Neuronal stem cell (in vitro differentiated cells): ENCODE measurements at regions not wholly inside any gene's neighbourhood (a gene's known extent, or its start where the extent isn't known, plus 50 kb on each side); places are given as distances from the start of the nearest gene placed in this dataset.

Experiments
- DNase-seq: peaks from one replicate; pipeline ENCODE4 v3.0.0-alpha.2; 2013; ENCODE audit warnings: low spot score
- H2AFZ ChIP-seq: one replicate; pipeline ENCODE4 v1.6.1; 2013; ENCODE audit warnings: mild to moderate bottlenecking, low read length, inconsistent platforms
- H2AK5ac ChIP-seq: 2 replicates; pipeline ENCODE4 v1.6.1; 2013; ENCODE audit warnings: low read depth, mild to moderate bottlenecking, inconsistent platforms, low read length, moderate library complexity, mixed read lengths
- H2BK120ac ChIP-seq: 2 replicates; pipeline ENCODE4 v1.6.1; 2013; ENCODE audit warnings: low read depth, mild to moderate bottlenecking, inconsistent platforms, low read length, moderate library complexity, mixed read lengths
- H2BK12ac ChIP-seq: one replicate; pipeline ENCODE4 v1.6.1; 2013; ENCODE audit warnings: low read length, inconsistent platforms
- H2BK15ac ChIP-seq: 2 replicates; pipeline ENCODE4 v1.6.1; 2013; ENCODE audit warnings: mild to moderate bottlenecking, low read length, inconsistent platforms, mixed read lengths
- H2BK5ac ChIP-seq: one replicate; pipeline ENCODE4 v1.6.1; 2013; ENCODE audit warnings: inconsistent platforms, mild to moderate bottlenecking, low read length, moderate library complexity
- H3K14ac ChIP-seq: one replicate; pipeline ENCODE4 v1.6.1; 2013; ENCODE audit warnings: low read length, inconsistent platforms
- H3K18ac ChIP-seq: 2 replicates; pipeline ENCODE4 v1.6.1; 2013; ENCODE audit warnings: low read length, inconsistent platforms
- H3K23ac ChIP-seq: 2 replicates; pipeline ENCODE4 v1.6.1; 2013; ENCODE audit warnings: low read depth, mild to moderate bottlenecking, mixed read lengths, low read length, inconsistent platforms; ENCODE audit not compliant: poor library complexity
- H3K27ac ChIP-seq: replicated peaks from 3 replicates; pipeline ENCODE4 v1.5.1; 2013; ENCODE audit warnings: low read length, inconsistent platforms
- H3K27me3 ChIP-seq, 3 experiments: 2 replicates each; pipeline ENCODE4 v1.6.1; 2013; ENCODE audit warnings: low read length in 3 of 3, mild to moderate bottlenecking in 2 of 3, inconsistent platforms in 1 of 3, low read depth in 1 of 3, mixed read lengths in 1 of 3, moderate library complexity in 1 of 3; ENCODE audit not compliant: control insufficient read depth in 3 of 3, insufficient read depth in 3 of 3
- H3K36me3 ChIP-seq, 2 donors: replicated peaks in 1 of 2; 2 replicates each; pipeline ENCODE4 v1.6.1; 2013; ENCODE audit warnings: low read length in 2 of 2; ENCODE audit not compliant: control insufficient read depth in 2 of 2, insufficient read depth in 2 of 2
- H3K4ac ChIP-seq: 2 replicates; pipeline ENCODE4 v1.6.1; 2013; ENCODE audit warnings: inconsistent platforms, mild to moderate bottlenecking, low read length, moderate library complexity
- H3K4me1 ChIP-seq, 2 donors: 1 replicate in 1 of 2; 2 replicates in 1 of 2; pipeline ENCODE4 v1.6.1; 2013; ENCODE audit warnings: low read length in 2 of 2, low read depth in 1 of 2; ENCODE audit not compliant: control insufficient read depth in 2 of 2, insufficient read depth in 1 of 2
- H3K4me2 ChIP-seq: one replicate; pipeline ENCODE4 v1.6.1; 2013; ENCODE audit warnings: mild to moderate bottlenecking, low read length, inconsistent platforms; ENCODE audit not compliant: insufficient read depth, poor library complexity, severe bottlenecking
- H3K4me3 ChIP-seq, 2 donors: 2 replicates each; pipeline ENCODE4 v1.5.1; 2013; ENCODE audit warnings: low read length in 2 of 2, mild to moderate bottlenecking in 2 of 2, inconsistent platforms in 1 of 2, moderate library complexity in 1 of 2
- H3K79me1 ChIP-seq: one replicate; pipeline ENCODE4 v1.6.1; 2013; ENCODE audit warnings: low read depth, mild to moderate bottlenecking, inconsistent platforms, low read length, moderate library complexity
- H3K9ac ChIP-seq: one replicate; pipeline ENCODE4 v1.6.1; 2013; ENCODE audit warnings: mild to moderate bottlenecking, low read depth, low read length, inconsistent platforms; ENCODE audit not compliant: poor library complexity
- H3K9me3 ChIP-seq, 2 donors: replicated peaks in 1 of 2; 2 replicates each; pipeline versions ENCODE3 to v1.6.1; 2013; ENCODE audit warnings: low read length in 2 of 2, mild to moderate bottlenecking in 2 of 2, inconsistent platforms in 1 of 2, low read depth in 1 of 2, mixed read lengths in 1 of 2, moderate library complexity in 1 of 2; ENCODE audit not compliant: control insufficient read depth in 2 of 2, insufficient read depth in 1 of 2
- H4K8ac ChIP-seq: one replicate; pipeline ENCODE4 v1.6.1; 2013; ENCODE audit warnings: low read depth, mild to moderate bottlenecking, inconsistent platforms, low read length, moderate library complexity
- H4K91ac ChIP-seq: one replicate; pipeline ENCODE4 v1.6.1; 2013; ENCODE audit warnings: low read length, low read depth, mild to moderate bottlenecking, inconsistent platforms; ENCODE audit not compliant: poor library complexity
- WGBS, 2 donors: extraction: QIAGEN DNeasy Blood & Tissue Kit; methylation state at CpG; one replicate each; pipeline ENCODE4 v1.1.7; 2013; ENCODE audit warnings: missing lambda C conversion rate in 2 of 2, mixed read lengths in 1 of 2; ENCODE audit not compliant: insufficient read length in 2 of 2, insufficient replicate concordance in 1 of 2; ENCODE audit errors: extremely low coverage in 2 of 2; 5-methylcytosine and 5-hydroxymethylcytosine counted together

DNA sequence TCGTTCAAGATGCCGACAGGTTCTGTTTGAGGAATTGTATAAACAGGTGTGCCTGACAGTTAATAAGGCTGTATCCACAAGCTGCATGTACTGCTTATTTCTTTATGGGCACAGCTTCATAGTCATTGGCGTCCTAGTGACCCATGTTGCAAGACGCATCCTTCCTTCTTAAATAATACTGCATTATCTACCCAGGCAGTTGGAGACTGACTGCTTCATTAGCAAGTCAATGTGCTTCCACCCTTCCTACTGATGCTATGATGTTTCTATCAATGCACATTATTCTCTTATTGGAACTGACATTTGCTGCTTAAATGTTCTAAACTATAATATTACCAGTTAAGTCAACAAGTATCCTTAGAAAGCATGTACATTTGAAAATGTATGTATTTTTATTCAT lies 950.0 kb upstream of the MIR17HG start:
- H3K79me1 ChIP-seq, result no peaks in the 10 kb centered on the region
- H3K4me1 ChIP-seq, result peaks cover 0 to 4% of the 10 kb centered on the region in 2 donors
- no peak overlapping the region for H2BK15ac ChIP-seq
- no peaks in the 10 kb centered on the region for H3K27me3 ChIP-seq
- no peak overlapping the region for H3K18ac ChIP-seq
- no peak for DNase-seq
- no peak overlapping the region for H2BK5ac ChIP-seq
- H3K4ac ChIP-seq, result no peak overlapping the region
- H2AFZ ChIP-seq, result no peak overlapping the region
- no peaks in the 10 kb centered on the region for H3K36me3 ChIP-seq
- no peak overlapping the region for H3K4me3 ChIP-seq
- H3K9ac ChIP-seq, result no peak overlapping the region
- no peak overlapping the region for H2AK5ac ChIP-seq
- H4K91ac ChIP-seq, result no peak overlapping the region
- no peak overlapping the region for H2BK120ac ChIP-seq
- H3K14ac ChIP-seq, result no peak overlapping the region
- no peak overlapping the region for H4K8ac ChIP-seq
- H3K9me3 ChIP-seq, result no peaks in the 10 kb centered on the region
- no peak overlapping the region for H3K4me2 ChIP-seq
- no peak overlapping the region for H3K27ac ChIP-seq
- no CpG with 5 or more reads among the region's 4 CpGs for WGBS, 2 donors
- H3K23ac ChIP-seq, result no peak overlapping the region
- H2BK12ac ChIP-seq, result no peak overlapping the region

DNA sequence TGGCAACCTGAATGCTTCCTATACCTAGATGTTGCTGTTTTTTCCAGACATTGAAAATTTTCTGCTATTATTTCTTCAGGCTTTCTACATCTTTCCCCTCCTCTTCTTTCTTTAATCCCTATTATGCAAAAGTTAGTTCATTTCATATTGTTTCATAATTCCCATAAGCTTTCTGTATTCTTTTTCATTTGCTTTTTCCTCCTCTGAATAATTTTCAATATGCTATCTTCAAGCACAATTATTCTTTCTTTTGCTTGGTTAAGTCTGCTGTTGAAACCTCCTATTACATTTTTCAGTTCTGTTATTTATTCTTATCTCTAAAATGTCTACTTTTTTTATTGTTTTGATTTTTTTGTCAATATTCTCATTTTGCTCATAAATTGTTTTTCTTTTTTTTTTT lies 947.1 kb upstream of the MIR17HG start:
- Histone ChIP-seq H2AK5ac (no peak overlapping the region), H2AFZ (no peak overlapping the region), H4K8ac (no peak overlapping the region), H3K9ac (no peak overlapping the region), H3K4ac (no peak overlapping the region), H3K27ac (no peak overlapping the region), H3K18ac (no peak overlapping the region), H3K4me2 (no peak overlapping the region), H3K14ac (no peak overlapping the region), H3K27me3 (no peaks in the 10 kb centered on the region), H3K23ac (no peak overlapping the region), H2BK120ac (no peak overlapping the region), H3K79me1 (peaks cover 2% of the 10 kb centered on the region), H2BK12ac (no peak overlapping the region), H3K4me3 (no peak overlapping the region), H2BK5ac (no peak overlapping the region), H2BK15ac (no peak overlapping the region), H4K91ac (no peak overlapping the region), H3K9me3 (peaks cover 2 to 9% of the 10 kb centered on the region in 2 donors), H3K4me1 (peaks cover 0 to 4% of the 10 kb centered on the region in 2 donors), H3K36me3 (no peaks in the 10 kb centered on the region)
- no peak for DNase-seq

DNA sequence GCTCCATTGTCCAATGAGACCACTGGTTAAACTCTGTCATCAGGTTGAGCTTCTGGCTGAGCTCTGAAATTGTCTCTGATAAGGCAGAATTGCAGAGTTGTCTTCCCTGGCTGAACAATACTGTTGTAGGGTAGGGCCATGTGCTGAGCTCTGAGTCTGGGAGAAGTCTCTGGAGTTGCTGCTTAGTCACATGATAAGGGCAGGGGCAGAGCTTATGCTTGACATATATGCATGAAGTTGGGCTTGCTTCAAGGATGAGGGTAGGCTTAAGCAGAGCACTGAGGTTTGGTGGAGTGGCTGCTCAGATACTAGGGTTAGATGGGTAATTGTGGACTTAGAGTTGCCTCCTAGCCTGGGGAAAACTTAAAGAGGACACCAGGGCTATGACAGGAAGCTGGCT lies 946.3 kb upstream of the MIR17HG start:
- H3K27ac ChIP-seq, result no peak overlapping the region
- no peak overlapping the region for H3K14ac ChIP-seq

GRCh38 chr13:90402102-90402501 lies 945.4 kb upstream of the MIR17HG start:
- H3K4me1 ChIP-seq, result peaks cover 0 to 4% of the 10 kb centered on the region in 2 donors
- no CpG with 5 or more reads among the region's 1 CpG for WGBS, 2 donors
- H3K9ac ChIP-seq, result no peak overlapping the region
- H3K9me3 ChIP-seq, result peaks cover 2 to 9% of the 10 kb centered on the region in 2 donors
- no peak overlapping the region for H3K14ac ChIP-seq
- no peak overlapping the region for H3K23ac ChIP-seq
- no peak overlapping the region for H3K18ac ChIP-seq
- no peak overlapping the region for H2BK15ac ChIP-seq
- no peaks in the 10 kb centered on the region for H3K27me3 ChIP-seq
- H3K79me1 ChIP-seq, result peaks cover 2% of the 10 kb centered on the region
- H2AFZ ChIP-seq, result no peak overlapping the region
- no peak overlapping the region for H4K8ac ChIP-seq
- H3K27ac ChIP-seq, result no peak overlapping the region
- no peak overlapping the region for H2BK5ac ChIP-seq
- no peak overlapping the region for H3K4me3 ChIP-seq
- no peak overlapping the region for H4K91ac ChIP-seq
- DNase-seq, result no peak
- H3K4me2 ChIP-seq, result no peak overlapping the region
- no peak overlapping the region for H2BK120ac ChIP-seq
- no peak overlapping the region for H3K4ac ChIP-seq
- no peak overlapping the region for H2AK5ac ChIP-seq
- no peak overlapping the region for H2BK12ac ChIP-seq
- H3K36me3 ChIP-seq, result no peaks in the 10 kb centered on the region

More for the DNA sequence above, 946.3 kb upstream of the MIR17HG start:
- Histone ChIP-seq H3K27me3 (no peaks in the 10 kb centered on the region), H4K91ac (no peak overlapping the region), H2AFZ (no peak overlapping the region), H2BK12ac (no peak overlapping the region), H3K9ac (no peak overlapping the region), H4K8ac (no peak overlapping the region), H2BK15ac (no peak overlapping the region), H3K4me1 (peaks cover 0 to 4% of the 10 kb centered on the region in 2 donors), H3K9me3 (peaks cover 2 to 9% of the 10 kb centered on the region in 2 donors), H3K4ac (no peak overlapping the region), H2AK5ac (no peak overlapping the region), H3K23ac (no peak overlapping the region), H3K4me3 (no peak overlapping the region), H2BK120ac (no peak overlapping the region), H3K4me2 (no peak overlapping the region), H3K36me3 (no peaks in the 10 kb centered on the region), H3K18ac (no peak overlapping the region), H3K79me1 (peaks cover 2% of the 10 kb centered on the region), H2BK5ac (no peak overlapping the region)
- no peak for DNase-seq
